Activated CD4-positive, alpha-beta T cell treated with anti-CD3 and anti-CD28 coated beads, Interleukin-10, Interleukin-2, amounts not matched to agents 100 ng/mL and 50 ng/mL, durations not matched to agents 16 hours and 8 hours (primary cell): ENCODE measurements at regions not wholly inside any gene's neighbourhood (a gene's known extent, or its start where the extent isn't known, plus 50 kb on each side); places are given as distances from the start of the nearest gene placed in this dataset.
A peak's percentile ranks its signal among the peaks of the same experiment; 100 is the strongest.

Experiments
- DNase-seq: peaks from one replicate; pipeline ENCODE4 v3.0.0-alpha.2; 2020

GRCh38 chr2:41414486-41415230 lies 633.2 kb upstream of the PKDCC start:
- peak; percentile 24 for DNase-seq

- no peak for DNase-seq
Observed at GRCh38 chr2:41417511-41417910, 630.3 kb upstream of the PKDCC start.

GRCh38 chr2:41420219-41420618 lies 627.6 kb upstream of the PKDCC start:
- DNase-seq = no peak

GRCh38 chr2:41420872-41421271 lies 626.9 kb upstream of the PKDCC start:
- no peak for DNase-seq

GRCh38 chr2:41431756-41432155 lies 616.1 kb upstream of the PKDCC start:
- DNase-seq = no peak

- DNase-seq = no peak
Observed at GRCh38 chr2:41432459-41432858, 615.4 kb upstream of the PKDCC start.

GRCh38 chr2:41434991-41435390 lies 612.8 kb upstream of the PKDCC start:
- no peak for DNase-seq

- DNase-seq = no peak
Observed at GRCh38 chr2:41441958-41442357, 605.9 kb upstream of the PKDCC start.

GRCh38 chr2:41445865-41446264 lies 602.0 kb upstream of the PKDCC start:
- DNase-seq = no peak

GRCh38 chr2:41446266-41446665 lies 601.6 kb upstream of the PKDCC start:
- DNase-seq = no peak

GRCh38 chr2:41448221-41448620 lies 599.6 kb upstream of the PKDCC start:
- no peak for DNase-seq

- DNase-seq = no peak
Observed at GRCh38 chr2:41457026-41457425, 590.8 kb upstream of the PKDCC start.

GRCh38 chr2:41460661-41461060 lies 587.2 kb upstream of the PKDCC start:
- DNase-seq = no peak

- DNase-seq = no peak
Observed at GRCh38 chr2:41464395-41464794, 583.4 kb upstream of the PKDCC start.

GRCh38 chr2:41475959-41476358 lies 571.9 kb upstream of the PKDCC start:
- no peak for DNase-seq

GRCh38 chr2:41482659-41483058 lies 565.2 kb upstream of the PKDCC start:
- no peak for DNase-seq

- DNase-seq = no peak
Observed at GRCh38 chr2:41483226-41483625, 564.6 kb upstream of the PKDCC start.

GRCh38 chr2:41483982-41484857 lies 563.6 kb upstream of the PKDCC start:
- no peak for DNase-seq

- no peak for DNase-seq
Observed at GRCh38 chr2:41484858-41485234, 563.0 kb upstream of the PKDCC start.

- no peak for DNase-seq
Observed at GRCh38 chr2:41486948-41487347, 560.9 kb upstream of the PKDCC start.

GRCh38 chr2:41488888-41489287 lies 558.9 kb upstream of the PKDCC start:
- no peak for DNase-seq

- no peak for DNase-seq
Observed at GRCh38 chr2:41489638-41490037, 558.2 kb upstream of the PKDCC start.

GRCh38 chr2:41495050-41495449 lies 552.8 kb upstream of the PKDCC start:
- DNase-seq = no peak

GRCh38 chr2:41496908-41497307 lies 550.9 kb upstream of the PKDCC start:
- peak; percentile 11 for DNase-seq
